ENCODE measurements at regions not wholly inside any gene's neighbourhood (a gene's known extent, or its start where the extent isn't known, plus 50 kb on each side); places are given as distances from the start of the nearest gene placed in this dataset.

DNA sequence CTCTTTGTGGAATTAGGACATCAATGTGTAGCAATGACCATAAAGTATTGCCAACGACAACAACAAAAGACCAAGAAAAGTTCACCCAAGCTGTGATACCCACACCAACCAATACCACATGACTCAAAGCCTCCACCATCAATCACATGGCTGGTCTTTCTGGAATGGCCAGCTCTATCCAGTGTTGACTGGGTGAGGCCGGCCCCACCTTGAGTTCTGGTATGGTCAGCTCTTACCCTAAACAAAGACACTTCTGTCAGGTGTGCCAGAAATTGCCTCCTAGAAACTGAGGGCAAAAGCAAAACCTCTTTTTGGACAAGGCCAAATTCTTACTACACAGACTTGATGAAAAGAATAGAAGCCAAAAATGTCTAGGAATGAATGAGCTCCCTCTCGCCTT is 331.5 kb downstream of the ZNF608 start:
- TF ChIP-seq POLR2AphosphoS5 (IDR thresholded peaks at IDR 0.05; ENCODE audit: low read depth, low read length) (no peak), SIN3A (IDR thresholded peaks at IDR 0.05; ENCODE audit: borderline replicate concordance, insufficient read depth, low read length) (no peak), TAF1 (IDR thresholded peaks at IDR 0.05; ENCODE audit: borderline replicate concordance, insufficient read depth, low read length) (no peak), FOXP2 (optimal IDR thresholded peaks at IDR 0.05; ENCODE audit: borderline replicate concordance, extremely low read depth, extremely low read length, insufficient read depth) (no peak)
- TF ChIP-seq, protein P1, sequence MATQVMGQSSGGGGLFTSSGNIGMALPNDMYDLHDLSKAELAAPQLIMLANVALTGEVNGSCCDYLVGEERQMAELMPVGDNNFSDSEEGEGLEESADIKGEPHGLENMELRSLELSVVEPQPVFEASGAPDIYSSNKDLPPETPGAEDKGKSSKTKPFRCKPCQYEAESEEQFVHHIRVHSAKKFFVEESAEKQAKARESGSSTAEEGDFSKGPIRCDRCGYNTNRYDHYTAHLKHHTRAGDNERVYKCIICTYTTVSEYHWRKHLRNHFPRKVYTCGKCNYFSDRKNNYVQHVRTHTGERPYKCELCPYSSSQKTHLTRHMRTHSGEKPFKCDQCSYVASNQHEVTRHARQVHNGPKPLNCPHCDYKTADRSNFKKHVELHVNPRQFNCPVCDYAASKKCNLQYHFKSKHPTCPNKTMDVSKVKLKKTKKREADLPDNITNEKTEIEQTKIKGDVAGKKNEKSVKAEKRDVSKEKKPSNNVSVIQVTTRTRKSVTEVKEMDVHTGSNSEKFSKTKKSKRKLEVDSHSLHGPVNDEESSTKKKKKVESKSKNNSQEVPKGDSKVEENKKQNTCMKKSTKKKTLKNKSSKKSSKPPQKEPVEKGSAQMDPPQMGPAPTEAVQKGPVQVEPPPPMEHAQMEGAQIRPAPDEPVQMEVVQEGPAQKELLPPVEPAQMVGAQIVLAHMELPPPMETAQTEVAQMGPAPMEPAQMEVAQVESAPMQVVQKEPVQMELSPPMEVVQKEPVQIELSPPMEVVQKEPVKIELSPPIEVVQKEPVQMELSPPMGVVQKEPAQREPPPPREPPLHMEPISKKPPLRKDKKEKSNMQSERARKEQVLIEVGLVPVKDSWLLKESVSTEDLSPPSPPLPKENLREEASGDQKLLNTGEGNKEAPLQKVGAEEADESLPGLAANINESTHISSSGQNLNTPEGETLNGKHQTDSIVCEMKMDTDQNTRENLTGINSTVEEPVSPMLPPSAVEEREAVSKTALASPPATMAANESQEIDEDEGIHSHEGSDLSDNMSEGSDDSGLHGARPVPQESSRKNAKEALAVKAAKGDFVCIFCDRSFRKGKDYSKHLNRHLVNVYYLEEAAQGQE (IDR thresholded peaks at IDR 0.05; ENCODE audit: insufficient read depth in 1 of 2, low read depth in 2 of 2, low read length in 2 of 2): no peak

DNA sequence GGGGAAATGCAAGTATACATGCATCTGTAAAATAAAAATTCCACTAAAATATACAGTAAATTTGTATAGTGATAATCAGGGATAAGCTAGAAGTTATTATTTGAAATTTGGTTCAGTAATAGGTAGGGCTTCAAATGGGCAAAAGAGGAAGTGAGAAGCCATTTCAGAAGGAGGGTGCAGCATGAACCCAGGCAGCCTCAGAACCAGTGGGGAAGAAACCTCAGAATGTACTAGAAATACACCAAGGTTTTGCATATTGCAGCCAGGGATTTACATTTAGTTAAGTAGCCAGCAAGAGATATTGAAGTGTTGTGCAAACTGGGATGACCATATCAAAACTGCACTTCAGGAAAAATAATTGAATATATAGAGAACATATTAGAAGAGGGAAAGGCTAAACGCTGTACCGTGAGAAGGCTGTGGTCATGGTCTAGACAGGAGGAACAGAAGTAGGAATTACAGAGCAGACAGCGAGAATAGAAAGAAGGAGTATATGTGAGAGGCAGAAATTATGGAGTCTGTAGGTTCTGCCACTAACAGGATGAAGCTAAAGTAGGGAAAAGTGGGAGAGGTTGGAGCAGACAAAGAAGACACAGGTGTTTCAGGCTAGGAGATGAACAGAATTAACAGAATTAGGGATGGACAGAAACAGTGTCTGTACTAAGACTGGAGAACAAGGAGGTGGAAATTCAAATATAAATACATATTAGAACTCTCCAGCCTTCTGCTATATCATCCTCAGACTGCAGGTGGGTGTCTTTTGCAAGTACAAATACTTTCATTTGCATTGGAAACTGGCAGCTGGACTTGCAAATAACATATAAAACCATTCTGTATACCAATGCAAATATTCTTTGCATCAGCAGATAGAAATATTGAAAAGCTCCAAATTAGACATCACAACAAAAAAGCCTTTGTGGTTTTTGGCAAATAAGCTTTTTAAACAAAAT is 335.6 kb downstream of the ZNF608 start:
- TF ChIP-seq SIN3A (IDR thresholded peaks at IDR 0.05; ENCODE audit: borderline replicate concordance, insufficient read depth, low read length) (no peak), POLR2AphosphoS5 (IDR thresholded peaks at IDR 0.05; ENCODE audit: low read depth, low read length) (no peak), TAF1 (IDR thresholded peaks at IDR 0.05; ENCODE audit: borderline replicate concordance, insufficient read depth, low read length) (no peak), FOXP2 (optimal IDR thresholded peaks at IDR 0.05; ENCODE audit: borderline replicate concordance, extremely low read depth, extremely low read length, insufficient read depth) (no peak)
- TF ChIP-seq, protein P1 (IDR thresholded peaks at IDR 0.05; ENCODE audit: insufficient read depth in 1 of 2, low read depth in 2 of 2, low read length in 2 of 2): no peak

DNA sequence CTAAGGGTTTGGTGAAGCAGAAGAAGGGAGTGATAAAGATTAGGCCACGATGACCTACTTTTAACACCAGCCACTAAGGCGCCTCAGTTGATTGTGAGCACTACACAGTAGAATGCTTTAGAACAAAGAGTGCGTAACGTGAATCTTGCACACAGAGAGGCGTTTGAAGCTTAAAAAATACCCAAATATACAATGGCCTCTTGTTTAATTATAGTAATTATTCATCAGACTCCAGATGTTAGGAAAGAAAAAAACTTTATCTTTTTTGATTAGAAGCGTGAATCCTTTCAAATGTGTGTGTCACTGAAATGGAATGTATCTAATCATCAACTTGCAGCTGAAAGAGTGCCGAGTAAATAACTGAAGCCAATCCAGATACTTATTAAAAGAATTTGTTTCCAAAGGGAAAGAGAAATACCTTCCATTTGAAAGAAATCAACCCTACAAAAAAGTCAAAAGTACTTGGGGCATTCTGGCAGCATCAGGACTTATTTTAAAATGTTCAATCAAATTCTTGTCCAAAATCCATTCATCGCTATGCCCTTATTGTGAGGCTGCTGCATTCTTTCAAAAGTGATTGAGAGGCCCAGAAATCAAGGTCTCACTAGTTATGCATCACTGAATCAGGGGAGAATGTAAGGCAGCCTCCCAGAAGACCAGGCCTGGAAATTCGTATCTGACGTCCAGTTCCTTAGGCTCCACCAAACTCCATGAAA is 337.5 kb downstream of the ZNF608 start:
- TF ChIP-seq TAF1 (IDR thresholded peaks at IDR 0.05; ENCODE audit: borderline replicate concordance, insufficient read depth, low read length) (no peak), SIN3A (IDR thresholded peaks at IDR 0.05; ENCODE audit: borderline replicate concordance, insufficient read depth, low read length) (no peak), FOXP2 (optimal IDR thresholded peaks at IDR 0.05; ENCODE audit: borderline replicate concordance, extremely low read depth, extremely low read length, insufficient read depth) (no peak), POLR2AphosphoS5 (IDR thresholded peaks at IDR 0.05; ENCODE audit: low read depth, low read length) (no peak)
- TF ChIP-seq, protein P1 (IDR thresholded peaks at IDR 0.05; ENCODE audit: insufficient read depth in 1 of 2, low read depth in 2 of 2, low read length in 2 of 2): no peak

DNA sequence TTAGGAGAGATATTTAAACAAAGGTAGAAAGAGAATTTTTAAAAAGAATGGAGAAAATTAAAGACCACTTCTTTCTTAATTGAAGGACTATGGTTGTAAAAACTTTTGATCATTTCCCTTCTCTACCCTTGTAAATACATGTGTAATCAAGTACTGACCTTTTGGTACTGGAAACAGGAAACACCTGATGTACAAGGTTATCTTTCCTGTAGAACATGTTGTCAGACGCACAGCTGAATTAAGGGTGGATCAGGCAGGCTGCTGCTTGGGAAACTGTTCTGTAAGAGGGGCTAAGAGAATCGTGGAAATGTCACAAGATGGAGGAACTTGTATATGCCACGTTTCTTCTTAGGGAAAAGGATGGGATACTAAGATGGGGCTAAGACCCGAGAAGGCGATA is 341.6 kb downstream of the ZNF608 start:
- TF ChIP-seq POLR2AphosphoS5 (IDR thresholded peaks at IDR 0.05; ENCODE audit: low read depth, low read length): no peak
- TF ChIP-seq TAF1 (IDR thresholded peaks at IDR 0.05; ENCODE audit: borderline replicate concordance, insufficient read depth, low read length): no peak

DNA sequence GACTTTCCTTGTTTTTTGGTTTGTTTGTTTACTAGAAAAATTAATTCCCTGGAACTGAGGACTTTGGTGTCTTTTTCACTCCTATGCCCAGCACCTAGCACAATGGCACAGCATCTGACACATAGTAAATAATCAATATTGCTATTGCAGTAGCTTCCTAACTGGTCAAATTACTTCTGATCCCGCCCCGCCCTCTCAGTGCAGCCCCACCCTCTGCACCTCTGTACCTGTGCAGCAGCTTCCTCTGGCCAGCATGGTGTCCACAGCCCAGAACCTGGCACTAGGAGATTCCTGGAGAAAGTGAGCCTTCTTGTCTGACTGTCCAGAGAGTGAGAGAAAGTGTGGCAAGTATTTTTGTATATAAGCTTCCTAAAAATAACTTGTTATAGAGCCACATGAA is 343.2 kb downstream of the ZNF608 start:
- TF ChIP-seq FOXP2 (optimal IDR thresholded peaks at IDR 0.05; ENCODE audit: borderline replicate concordance, extremely low read depth, extremely low read length, insufficient read depth): no peak
- TF ChIP-seq, protein P1 (IDR thresholded peaks at IDR 0.05; ENCODE audit: insufficient read depth in 1 of 2, low read depth in 2 of 2, low read length in 2 of 2): no peak
- no peak for TF ChIP-seq TAF1 (IDR thresholded peaks at IDR 0.05; ENCODE audit: borderline replicate concordance, insufficient read depth, low read length)
- no peak for TF ChIP-seq SIN3A (IDR thresholded peaks at IDR 0.05; ENCODE audit: borderline replicate concordance, insufficient read depth, low read length)
- TF ChIP-seq POLR2AphosphoS5 (IDR thresholded peaks at IDR 0.05; ENCODE audit: low read depth, low read length): no peak
